Right atrium auricular region (tissue), 2 donors: ENCODE measurements at regions not wholly inside any gene's neighbourhood (a gene's known extent, or its start where the extent isn't known, plus 50 kb on each side); places are given as distances from the start of the nearest gene placed in this dataset.

Experiments
- DNase-seq: peaks from one replicate; pipeline ENCODE4 v3.0.0-alpha.2; 2019; ENCODE audit warnings: low spot score
- H3K27ac ChIP-seq, 2 donors: fragments of 200-600 bp; sonication (generic); 1 replicate in 1 of 2; 2 replicates in 1 of 2; pipeline ENCODE4 v1.5.1; 2016 to 2019
- H3K27me3 ChIP-seq, 2 donors: fragments of 200-600 bp; sonication (generic); one replicate each; pipeline versions ENCODE4 v1.5.1 to v1.6.0; 2017 to 2019
- H3K36me3 ChIP-seq: fragments of 200-600 bp; sonication (generic); one replicate; pipeline ENCODE4 v1.5.1; 2016
- H3K4me1 ChIP-seq, 2 donors: fragments of 200-600 bp; sonication (generic); one replicate each; pipeline versions ENCODE4 v1.5.1 to v1.6.0; 2017 to 2019
- H3K4me3 ChIP-seq, 2 donors: fragments of 200-600 bp; sonication (generic); 1 replicate in 1 of 2; 2 replicates in 1 of 2; pipeline ENCODE4 v1.5.1; 2017 to 2019; ENCODE audit warnings: mild to moderate bottlenecking in 1 of 2, moderate library complexity in 1 of 2
- H3K9me3 ChIP-seq, 2 donors: fragments of 200-600 bp; sonication (generic); one replicate each; pipeline ENCODE4 v1.5.1; 2019
- CTCF ChIP-seq, 2 donors: fragments of 200-600 bp; sonication (generic); IDR thresholded peaks; one replicate each; pipeline ENCODE4 v1.5.1; 2019; ENCODE audit warnings: antibody characterized with exemption in 2 of 2

GRCh38 chr3:64976456-64976855 lies 288.7 kb upstream of the ADAMTS9 start:
- H3K27ac ChIP-seq, result no peak overlapping the region
- no peaks in the 10 kb centered on the region for H3K27me3 ChIP-seq
- no peaks in the 10 kb centered on the region for H3K36me3 ChIP-seq
- H3K9me3 ChIP-seq, result no peaks in the 10 kb centered on the region
- no peaks in the 10 kb centered on the region for H3K4me1 ChIP-seq
- no peak overlapping the region for H3K4me3 ChIP-seq
- DNase-seq, result no peak
- TF ChIP-seq CTCF (IDR thresholded peaks at IDR 0.05), result no peak

GRCh38 chr3:64975147-64975546 lies 287.3 kb upstream of the ADAMTS9 start:
- no peak overlapping the region for H3K4me3 ChIP-seq
- no peaks in the 10 kb centered on the region for H3K36me3 ChIP-seq
- H3K4me1 ChIP-seq, result no peaks in the 10 kb centered on the region
- no peak for DNase-seq
- H3K9me3 ChIP-seq, result no peaks in the 10 kb centered on the region
- no peaks in the 10 kb centered on the region for H3K27me3 ChIP-seq
- no peak overlapping the region for H3K27ac ChIP-seq
- TF ChIP-seq CTCF (IDR thresholded peaks at IDR 0.05), result no peak

- TF ChIP-seq CTCF (IDR thresholded peaks at IDR 0.05), result no peak
- Histone ChIP-seq H3K36me3 (no peaks in the 10 kb centered on the region), H3K4me3 (no peak overlapping the region), H3K4me1 (no peaks in the 10 kb centered on the region), H3K27me3 (no peaks in the 10 kb centered on the region), H3K9me3 (no peaks in the 10 kb centered on the region), H3K27ac (no peak overlapping the region)
- no peak for DNase-seq
Observed at GRCh38 chr3:64974401-64974800, 286.6 kb upstream of the ADAMTS9 start.

GRCh38 chr3:64972793-64973192 lies 285.0 kb upstream of the ADAMTS9 start:
- no peak for DNase-seq
- Histone ChIP-seq H3K27ac (no peak overlapping the region), H3K4me3 (no peak overlapping the region), H3K27me3 (no peaks in the 10 kb centered on the region), H3K9me3 (no peaks in the 10 kb centered on the region), H3K36me3 (no peaks in the 10 kb centered on the region), H3K4me1 (no peaks in the 10 kb centered on the region)
- no peak for TF ChIP-seq CTCF (IDR thresholded peaks at IDR 0.05)

- TF ChIP-seq CTCF (IDR thresholded peaks at IDR 0.05), result no peak
- no peak for DNase-seq
Observed at GRCh38 chr3:64971602-64972001, 283.8 kb upstream of the ADAMTS9 start.

GRCh38 chr3:64970634-64971033 lies 282.8 kb upstream of the ADAMTS9 start:
- no peaks in the 10 kb centered on the region for H3K9me3 ChIP-seq
- H3K4me1 ChIP-seq, result no peaks in the 10 kb centered on the region
- no peak overlapping the region for H3K4me3 ChIP-seq
- no peaks in the 10 kb centered on the region for H3K27me3 ChIP-seq
- no peak for TF ChIP-seq CTCF (IDR thresholded peaks at IDR 0.05)
- H3K27ac ChIP-seq, result no peak overlapping the region
- no peak for DNase-seq
- H3K36me3 ChIP-seq, result no peaks in the 10 kb centered on the region

More at GRCh38 chr3:64971602-64972001, 283.8 kb upstream of the ADAMTS9 start:
- Histone ChIP-seq H3K27me3 (no peaks in the 10 kb centered on the region), H3K27ac (no peak overlapping the region), H3K4me3 (no peak overlapping the region), H3K36me3 (no peaks in the 10 kb centered on the region), H3K9me3 (no peaks in the 10 kb centered on the region), H3K4me1 (no peaks in the 10 kb centered on the region)
